ENCODE measurements at regions not wholly inside any gene's neighbourhood (a gene's known extent, or its start where the extent isn't known, plus 50 kb on each side); places are given as distances from the start of the nearest gene placed in this dataset.

DNA sequence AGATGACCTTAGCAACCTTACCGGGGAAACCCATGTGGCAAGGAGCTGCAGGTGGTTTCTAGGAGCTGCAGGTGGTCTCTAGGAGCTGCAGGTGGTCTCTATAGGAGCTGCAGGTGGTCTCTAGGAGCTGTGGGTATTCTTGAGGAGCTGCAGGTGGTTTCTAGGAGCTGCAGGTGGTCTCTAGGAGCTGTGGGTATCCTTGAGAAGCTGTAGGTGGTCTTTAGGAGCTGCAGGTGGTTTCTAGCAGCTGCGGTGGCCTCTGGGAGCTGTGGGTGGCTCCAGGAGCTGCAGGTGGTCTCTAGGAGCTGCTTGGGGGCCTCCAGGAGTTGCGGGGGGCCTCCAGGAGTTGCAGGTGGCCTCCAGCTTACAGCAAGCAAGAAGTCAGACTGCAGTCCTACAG is 997.5 kb downstream of the TBC1D22A start:
- TF ChIP-seq SIN3A (IDR thresholded peaks at IDR 0.05; ENCODE audit: low read depth) (no peak), SRF (IDR thresholded peaks at IDR 0.05; ENCODE audit: low read depth) (no peak), RAD21 (IDR thresholded peaks at IDR 0.05; ENCODE audit: low read depth) (no peak), TCF7L2 (IDR thresholded peaks at IDR 0.05; ENCODE audit: borderline replicate concordance, extremely low read depth, insufficient read depth, insufficient read length) (no peak), ZNF274 (IDR thresholded peaks at IDR 0.05; ENCODE audit: low read depth, low read length) (no peak), POLR2AphosphoS5 (IDR thresholded peaks at IDR 0.05; ENCODE audit: low read depth, low read length) (no peak), ZFX (IDR thresholded peaks at IDR 0.05) (no peak), EGR1 (IDR thresholded peaks at IDR 0.05; ENCODE audit: low read depth) (no peak), CEBPB (IDR thresholded peaks at IDR 0.05; ENCODE audit: low read depth) (no peak)
- TF ChIP-seq, protein P1, sequence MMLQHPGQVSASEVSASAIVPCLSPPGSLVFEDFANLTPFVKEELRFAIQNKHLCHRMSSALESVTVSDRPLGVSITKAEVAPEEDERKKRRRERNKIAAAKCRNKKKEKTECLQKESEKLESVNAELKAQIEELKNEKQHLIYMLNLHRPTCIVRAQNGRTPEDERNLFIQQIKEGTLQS (IDR thresholded peaks at IDR 0.05) = no peak
- TF ChIP-seq, protein P2, sequence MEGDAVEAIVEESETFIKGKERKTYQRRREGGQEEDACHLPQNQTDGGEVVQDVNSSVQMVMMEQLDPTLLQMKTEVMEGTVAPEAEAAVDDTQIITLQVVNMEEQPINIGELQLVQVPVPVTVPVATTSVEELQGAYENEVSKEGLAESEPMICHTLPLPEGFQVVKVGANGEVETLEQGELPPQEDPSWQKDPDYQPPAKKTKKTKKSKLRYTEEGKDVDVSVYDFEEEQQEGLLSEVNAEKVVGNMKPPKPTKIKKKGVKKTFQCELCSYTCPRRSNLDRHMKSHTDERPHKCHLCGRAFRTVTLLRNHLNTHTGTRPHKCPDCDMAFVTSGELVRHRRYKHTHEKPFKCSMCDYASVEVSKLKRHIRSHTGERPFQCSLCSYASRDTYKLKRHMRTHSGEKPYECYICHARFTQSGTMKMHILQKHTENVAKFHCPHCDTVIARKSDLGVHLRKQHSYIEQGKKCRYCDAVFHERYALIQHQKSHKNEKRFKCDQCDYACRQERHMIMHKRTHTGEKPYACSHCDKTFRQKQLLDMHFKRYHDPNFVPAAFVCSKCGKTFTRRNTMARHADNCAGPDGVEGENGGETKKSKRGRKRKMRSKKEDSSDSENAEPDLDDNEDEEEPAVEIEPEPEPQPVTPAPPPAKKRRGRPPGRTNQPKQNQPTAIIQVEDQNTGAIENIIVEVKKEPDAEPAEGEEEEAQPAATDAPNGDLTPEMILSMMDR (IDR thresholded peaks at IDR 0.05 in 2 of 3, conservative IDR thresholded peaks at IDR 0.05 in 1 of 3; ENCODE audit: borderline replicate concordance in 1 of 3, insufficient read depth in 1 of 3, low read depth in 2 of 3, low read length in 2 of 3) = no peak
- TF ChIP-seq, protein P3, sequence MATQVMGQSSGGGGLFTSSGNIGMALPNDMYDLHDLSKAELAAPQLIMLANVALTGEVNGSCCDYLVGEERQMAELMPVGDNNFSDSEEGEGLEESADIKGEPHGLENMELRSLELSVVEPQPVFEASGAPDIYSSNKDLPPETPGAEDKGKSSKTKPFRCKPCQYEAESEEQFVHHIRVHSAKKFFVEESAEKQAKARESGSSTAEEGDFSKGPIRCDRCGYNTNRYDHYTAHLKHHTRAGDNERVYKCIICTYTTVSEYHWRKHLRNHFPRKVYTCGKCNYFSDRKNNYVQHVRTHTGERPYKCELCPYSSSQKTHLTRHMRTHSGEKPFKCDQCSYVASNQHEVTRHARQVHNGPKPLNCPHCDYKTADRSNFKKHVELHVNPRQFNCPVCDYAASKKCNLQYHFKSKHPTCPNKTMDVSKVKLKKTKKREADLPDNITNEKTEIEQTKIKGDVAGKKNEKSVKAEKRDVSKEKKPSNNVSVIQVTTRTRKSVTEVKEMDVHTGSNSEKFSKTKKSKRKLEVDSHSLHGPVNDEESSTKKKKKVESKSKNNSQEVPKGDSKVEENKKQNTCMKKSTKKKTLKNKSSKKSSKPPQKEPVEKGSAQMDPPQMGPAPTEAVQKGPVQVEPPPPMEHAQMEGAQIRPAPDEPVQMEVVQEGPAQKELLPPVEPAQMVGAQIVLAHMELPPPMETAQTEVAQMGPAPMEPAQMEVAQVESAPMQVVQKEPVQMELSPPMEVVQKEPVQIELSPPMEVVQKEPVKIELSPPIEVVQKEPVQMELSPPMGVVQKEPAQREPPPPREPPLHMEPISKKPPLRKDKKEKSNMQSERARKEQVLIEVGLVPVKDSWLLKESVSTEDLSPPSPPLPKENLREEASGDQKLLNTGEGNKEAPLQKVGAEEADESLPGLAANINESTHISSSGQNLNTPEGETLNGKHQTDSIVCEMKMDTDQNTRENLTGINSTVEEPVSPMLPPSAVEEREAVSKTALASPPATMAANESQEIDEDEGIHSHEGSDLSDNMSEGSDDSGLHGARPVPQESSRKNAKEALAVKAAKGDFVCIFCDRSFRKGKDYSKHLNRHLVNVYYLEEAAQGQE (IDR thresholded peaks at IDR 0.05; ENCODE audit: low read depth) = no peak
- no peak overlapping the region for H3K27ac ChIP-seq (ENCODE audit: low read depth, low read length)
- no peaks in the 10 kb centered on the region for H3K9me2 ChIP-seq (ENCODE audit: insufficient read depth)
- ChIA-PET RAD21 (ENCODE audit: low non-redundant PET in 1 of 2, low total read pairs in 2 of 2, uncharacterized antibody in 2 of 2, unreplicated experiment in 2 of 2) (no interaction called here), POLR2A (no interaction called here), CTCF (no interaction called here)
- peaks cover 0 to 2% of the 10 kb centered on the region in 2 experiments; a peak in 1 of 4 replicates for H3K9me3 ChIP-seq (ENCODE audit: control insufficient read depth in 1 of 2, insufficient read depth in 1 of 2, low read depth in 1 of 2, low read length in 2 of 2)
- no peaks in the 10 kb centered on the region for H3K79me2 ChIP-seq (ENCODE audit: insufficient read depth, low read length)
- no peaks in the 10 kb centered on the region for H3K36me3 ChIP-seq (ENCODE audit: control insufficient read depth in 1 of 2, insufficient read depth in 2 of 2, low read length in 2 of 2)
- intact Hi-C loops (cut with micrococcal nuclease) = no loop called here
- no peaks in the 10 kb centered on the region for H3K4me1 ChIP-seq (ENCODE audit: control insufficient read depth in 1 of 2, insufficient read depth in 2 of 2, low read length in 2 of 2)
- no peak overlapping the region for H2AFZ ChIP-seq (ENCODE audit: low read depth, low read length, poor library complexity, severe bottlenecking)
- no peak for DNase-seq (ENCODE audit: low read depth, low spot score)
- no peaks in the 10 kb centered on the region for H3K27me3 ChIP-seq (ENCODE audit: insufficient read depth, low read length)
- H3K4me2 ChIP-seq (ENCODE audit: low read length) = no peak overlapping the region
- ATAC-seq = no peak
- H4K20me1 ChIP-seq (ENCODE audit: insufficient read depth) = no peaks in the 10 kb centered on the region
- H3K4me3 ChIP-seq (replicated peaks in 1 of 2; ENCODE audit: low read depth in 1 of 2, low read length in 2 of 2) = no peak overlapping the region
- no peak overlapping the region for H3K9ac ChIP-seq (ENCODE audit: low read length)
- no TSS peak for BruUV-seq (replicated peaks)
